OCI-LY7 (cell line): ENCODE measurements at regions not wholly inside any gene's neighbourhood (a gene's known extent, or its start where the extent isn't known, plus 50 kb on each side); places are given as distances from the start of the nearest gene placed in this dataset.

ENCODE experiments used
- CTCF ChIP-seq: fragments of 200-600 bp; sonication (generic); conservative IDR thresholded peaks from 2 replicates; pipeline ENCODE4 v1.5.1; 2014; ENCODE audit warnings: mild to moderate bottlenecking, antibody characterized with exemption, low read length, moderate library complexity, mixed read lengths
- EZH2phosphoT487 ChIP-seq: fragments of 200-600 bp; sonication (generic); IDR thresholded peaks from 2 replicates; pipeline ENCODE4 v1.6.1; 2018; ENCODE audit warnings: low read depth, borderline replicate concordance, mild to moderate bottlenecking, mixed run types, antibody characterized with exemption, low read length, moderate library complexity, mixed read lengths

GRCh38 chr22:27413702-27414101 lies 387.9 kb downstream of the MN1 start:
- TF ChIP-seq EZH2phosphoT487 (no peak), CTCF (no peak)
